GM12878 (cell line): ENCODE measurements at regions not wholly inside any gene's neighbourhood (a gene's known extent, or its start where the extent isn't known, plus 50 kb on each side); places are given as distances from the start of the nearest gene placed in this dataset.
"Not testable (repeated sequence)": the region's sequence is repeated elsewhere in the genome, so short reads cannot be mapped to it uniquely, and the experiment has no call there.

Experiments used
- CTCF ChIP-seq, 3 experiments: IDR thresholded peaks in 2 of 3; conservative IDR thresholded peaks in 1 of 3; 2 replicates each; pipeline ENCODE4 v1.5.1; 2011; ENCODE audit warnings: low read depth in 3 of 3, low read length in 3 of 3, mild to moderate bottlenecking in 3 of 3, control low read depth in 2 of 3, moderate library complexity in 2 of 3, inconsistent platforms in 1 of 3, mixed read lengths in 1 of 3; ENCODE audit not compliant: control insufficient read depth in 2 of 3, insufficient read depth in 1 of 3; ENCODE audit errors: extremely low read depth in 1 of 3
- EP300 ChIP-seq, 2 experiments: fragments of 150-350 bp in 1 of 2; IDR thresholded peaks; 2 replicates each; pipeline ENCODE4 v1.6.1; 2011 to 2012; ENCODE audit warnings: low read depth in 2 of 2, low read length in 2 of 2, borderline replicate concordance in 1 of 2, improper control_type of control experiment in 1 of 2, inconsistent platforms in 1 of 2; ENCODE audit not compliant: control insufficient read depth in 1 of 2
- HCFC1 ChIP-seq: fragments of 150-350 bp; IDR thresholded peaks from 2 replicates; pipeline ENCODE4 v1.6.1; 2014; ENCODE audit warnings: low read length
- TARDBP ChIP-seq: IDR thresholded peaks from 2 replicates; pipeline ENCODE4 v1.6.1; 2016; ENCODE audit warnings: borderline replicate concordance
- ZNF24 ChIP-seq: fragments of 450-650 bp; IDR thresholded peaks from 2 replicates; pipeline ENCODE4 v1.6.1; 2017; ENCODE audit warnings: antibody characterized with exemption, mild to moderate bottlenecking
- ZNF622 ChIP-seq: fragments of 450-650 bp; IDR thresholded peaks from 2 replicates; pipeline ENCODE4 v1.6.1; 2017; ENCODE audit warnings: mild to moderate bottlenecking, inconsistent platforms
- TF ChIP-seq, protein P1 (sequence below): fragments of 450-650 bp; formaldehyde crosslinking; IDR thresholded peaks from 2 replicates; pipeline ENCODE4 v1.4.0; 2020; ENCODE audit warnings: mild to moderate bottlenecking, moderate library complexity

DNA sequence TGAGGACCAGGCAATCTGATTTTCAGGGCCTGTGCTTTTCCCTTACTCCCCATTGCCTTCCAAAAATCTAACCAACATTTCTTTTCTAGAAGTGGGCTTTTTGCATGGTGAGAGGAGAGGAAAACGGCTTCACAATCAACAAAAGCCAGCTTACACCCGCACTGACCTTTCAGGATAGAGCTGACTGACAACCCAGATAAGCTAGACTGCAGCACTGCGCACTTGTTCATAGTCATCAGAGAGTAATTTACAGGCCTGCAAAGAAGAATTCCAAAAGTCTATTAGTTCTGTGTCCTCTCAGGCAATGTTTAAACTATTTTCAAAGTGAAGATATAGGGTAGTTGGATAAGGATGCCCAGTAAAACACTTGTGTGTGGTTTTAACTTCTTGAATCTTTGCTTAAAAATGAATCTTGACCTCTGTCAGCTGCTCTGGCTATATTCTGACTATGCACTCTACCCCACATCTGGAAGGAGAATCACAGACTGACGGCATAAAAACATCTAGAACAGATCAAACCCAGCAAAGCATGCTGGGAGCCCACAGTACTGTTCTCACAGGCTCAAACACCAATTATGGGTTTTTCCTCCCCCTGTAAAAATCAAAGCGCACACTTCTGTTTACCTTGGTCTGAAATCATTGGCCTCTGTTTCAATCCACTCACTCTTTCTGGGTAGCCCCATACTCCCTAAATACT is 172.0 kb downstream of the ZNF92 start:
- not testable (repeated sequence) for TF ChIP-seq CTCF (IDR thresholded peaks at IDR 0.05 in 2 of 3, conservative IDR thresholded peaks at IDR 0.05 in 1 of 3; ENCODE audit: control insufficient read depth in 2 of 3, extremely low read depth in 1 of 3, insufficient read depth in 1 of 3, low read depth in 3 of 3, low read length in 3 of 3); TARDBP; EP300 (IDR thresholded peaks at IDR 0.05; ENCODE audit: borderline replicate concordance in 1 of 2, control insufficient read depth in 1 of 2, low read depth in 2 of 2, low read length in 2 of 2); ZNF622; ZNF24; HCFC1
- TF ChIP-seq, protein P1, sequence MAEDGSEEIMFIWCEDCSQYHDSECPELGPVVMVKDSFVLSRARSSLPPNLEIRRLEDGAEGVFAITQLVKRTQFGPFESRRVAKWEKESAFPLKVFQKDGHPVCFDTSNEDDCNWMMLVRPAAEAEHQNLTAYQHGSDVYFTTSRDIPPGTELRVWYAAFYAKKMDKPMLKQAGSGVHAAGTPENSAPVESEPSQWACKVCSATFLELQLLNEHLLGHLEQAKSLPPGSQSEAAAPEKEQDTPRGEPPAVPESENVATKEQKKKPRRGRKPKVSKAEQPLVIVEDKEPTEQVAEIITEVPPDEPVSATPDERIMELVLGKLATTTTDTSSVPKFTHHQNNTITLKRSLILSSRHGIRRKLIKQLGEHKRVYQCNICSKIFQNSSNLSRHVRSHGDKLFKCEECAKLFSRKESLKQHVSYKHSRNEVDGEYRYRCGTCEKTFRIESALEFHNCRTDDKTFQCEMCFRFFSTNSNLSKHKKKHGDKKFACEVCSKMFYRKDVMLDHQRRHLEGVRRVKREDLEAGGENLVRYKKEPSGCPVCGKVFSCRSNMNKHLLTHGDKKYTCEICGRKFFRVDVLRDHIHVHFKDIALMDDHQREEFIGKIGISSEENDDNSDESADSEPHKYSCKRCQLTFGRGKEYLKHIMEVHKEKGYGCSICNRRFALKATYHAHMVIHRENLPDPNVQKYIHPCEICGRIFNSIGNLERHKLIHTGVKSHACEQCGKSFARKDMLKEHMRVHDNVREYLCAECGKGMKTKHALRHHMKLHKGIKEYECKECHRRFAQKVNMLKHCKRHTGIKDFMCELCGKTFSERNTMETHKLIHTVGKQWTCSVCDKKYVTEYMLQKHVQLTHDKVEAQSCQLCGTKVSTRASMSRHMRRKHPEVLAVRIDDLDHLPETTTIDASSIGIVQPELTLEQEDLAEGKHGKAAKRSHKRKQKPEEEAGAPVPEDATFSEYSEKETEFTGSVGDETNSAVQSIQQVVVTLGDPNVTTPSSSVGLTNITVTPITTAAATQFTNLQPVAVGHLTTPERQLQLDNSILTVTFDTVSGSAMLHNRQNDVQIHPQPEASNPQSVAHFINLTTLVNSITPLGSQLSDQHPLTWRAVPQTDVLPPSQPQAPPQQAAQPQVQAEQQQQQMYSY, result not testable (repeated sequence)
